Right atrium auricular region (tissue), 2 donors: ENCODE measurements at regions not wholly inside any gene's neighbourhood (a gene's known extent, or its start where the extent isn't known, plus 50 kb on each side); places are given as distances from the start of the nearest gene placed in this dataset.
"Not testable (repeated sequence)": the region's sequence is repeated elsewhere in the genome, so short reads cannot be mapped to it uniquely, and the experiment has no call there.

ENCODE experiments used
- DNase-seq: peaks from one replicate; pipeline ENCODE4 v3.0.0-alpha.2; 2019; ENCODE audit warnings: low spot score
- H3K27ac ChIP-seq, 2 donors: fragments of 200-600 bp; sonication (generic); 1 replicate in 1 of 2; 2 replicates in 1 of 2; pipeline ENCODE4 v1.5.1; 2016 to 2019
- H3K27me3 ChIP-seq, 2 donors: fragments of 200-600 bp; sonication (generic); one replicate each; pipeline versions ENCODE4 v1.5.1 to v1.6.0; 2017 to 2019
- H3K36me3 ChIP-seq: fragments of 200-600 bp; sonication (generic); one replicate; pipeline ENCODE4 v1.5.1; 2016
- H3K4me1 ChIP-seq, 2 donors: fragments of 200-600 bp; sonication (generic); one replicate each; pipeline versions ENCODE4 v1.5.1 to v1.6.0; 2017 to 2019
- H3K4me3 ChIP-seq, 2 donors: fragments of 200-600 bp; sonication (generic); 1 replicate in 1 of 2; 2 replicates in 1 of 2; pipeline ENCODE4 v1.5.1; 2017 to 2019; ENCODE audit warnings: mild to moderate bottlenecking in 1 of 2, moderate library complexity in 1 of 2
- H3K9me3 ChIP-seq, 2 donors: fragments of 200-600 bp; sonication (generic); one replicate each; pipeline ENCODE4 v1.5.1; 2019
- CTCF ChIP-seq, 2 donors: fragments of 200-600 bp; sonication (generic); IDR thresholded peaks; one replicate each; pipeline ENCODE4 v1.5.1; 2019; ENCODE audit warnings: antibody characterized with exemption in 2 of 2

- Histone ChIP-seq H3K4me3 (no peak overlapping the region), H3K36me3 (no peaks in the 10 kb centered on the region), H3K27ac (no peak overlapping the region), H3K4me1 (no peaks in the 10 kb centered on the region), H3K27me3 (no peaks in the 10 kb centered on the region), H3K9me3 (no peaks in the 10 kb centered on the region)
- no peak for TF ChIP-seq CTCF (IDR thresholded peaks at IDR 0.05)
- DNase-seq, result no peak
These were observed 480.2 kb downstream of the FAT4 start for GRCh38 chr4:125794989-125795388.

GRCh38 chr4:125796138-125796537 lies 481.4 kb downstream of the FAT4 start:
- Histone ChIP-seq H3K4me1 (no peaks in the 10 kb centered on the region), H3K27ac (no peak overlapping the region), H3K27me3 (no peaks in the 10 kb centered on the region), H3K9me3 (no peaks in the 10 kb centered on the region), H3K36me3 (no peaks in the 10 kb centered on the region), H3K4me3 (no peak overlapping the region)
- no peak for DNase-seq
- TF ChIP-seq CTCF (IDR thresholded peaks at IDR 0.05), result no peak

GRCh38 chr4:125797621-125798020 lies 482.9 kb downstream of the FAT4 start:
- not testable (repeated sequence) for H3K4me3 ChIP-seq, H3K27me3 ChIP-seq, H3K4me1 ChIP-seq, H3K27ac ChIP-seq, H3K9me3 ChIP-seq, DNase-seq, H3K36me3 ChIP-seq

- no peak for DNase-seq
These were observed 486.6 kb downstream of the FAT4 start for GRCh38 chr4:125801373-125801772.

GRCh38 chr4:125801924-125802323 lies 487.2 kb downstream of the FAT4 start:
- no peak for TF ChIP-seq CTCF (IDR thresholded peaks at IDR 0.05)

More at GRCh38 chr4:125801373-125801772, 486.6 kb downstream of the FAT4 start:
- Histone ChIP-seq H3K9me3 (no peaks in the 10 kb centered on the region), H3K27me3 (no peaks in the 10 kb centered on the region), H3K27ac (no peak overlapping the region), H3K4me3 (no peak overlapping the region), H3K4me1 (no peaks in the 10 kb centered on the region), H3K36me3 (no peaks in the 10 kb centered on the region)
- no peak for TF ChIP-seq CTCF (IDR thresholded peaks at IDR 0.05)

GRCh38 chr4:125808022-125808421 lies 493.3 kb downstream of the FAT4 start:
- no peak for TF ChIP-seq CTCF (IDR thresholded peaks at IDR 0.05)
- Histone ChIP-seq H3K9me3 (no peaks in the 10 kb centered on the region), H3K27ac (no peak overlapping the region), H3K4me3 (no peak overlapping the region), H3K36me3 (no peaks in the 10 kb centered on the region), H3K27me3 (no peaks in the 10 kb centered on the region), H3K4me1 (no peaks in the 10 kb centered on the region)
- DNase-seq, result no peak

More at GRCh38 chr4:125801924-125802323, 487.2 kb downstream of the FAT4 start:
- DNase-seq, result no peak
- Histone ChIP-seq H3K27me3 (no peaks in the 10 kb centered on the region), H3K4me1 (no peaks in the 10 kb centered on the region), H3K36me3 (no peaks in the 10 kb centered on the region), H3K27ac (no peak overlapping the region), H3K4me3 (no peak overlapping the region), H3K9me3 (no peaks in the 10 kb centered on the region)
